Endodermal cell (in vitro differentiated cells): ENCODE measurements at regions not wholly inside any gene's neighbourhood (a gene's known extent, or its start where the extent isn't known, plus 50 kb on each side); places are given as distances from the start of the nearest gene placed in this dataset.

Experiments used
- DNase-seq: peaks from one replicate; pipeline ENCODE4 v3.0.0-alpha.2; 2017
- H3K27ac ChIP-seq: 2 replicates; pipeline ENCODE4 v1.5.1; 2013; ENCODE audit warnings: mild to moderate bottlenecking, low read depth, low read length, moderate library complexity
- H3K27me3 ChIP-seq: 2 replicates; pipeline ENCODE4 v1.6.1; 2013; ENCODE audit warnings: mild to moderate bottlenecking, low read length, moderate library complexity; ENCODE audit not compliant: insufficient read depth, control insufficient read depth, poor library complexity, severe bottlenecking
- H3K36me3 ChIP-seq: 2 replicates; pipeline ENCODE4 v1.7.0; 2013; ENCODE audit warnings: mild to moderate bottlenecking, low read length, moderate library complexity; ENCODE audit not compliant: control insufficient read depth, insufficient read depth
- H3K4me1 ChIP-seq: one replicate; pipeline ENCODE4 v1.7.0; 2013; ENCODE audit warnings: low read length; ENCODE audit not compliant: control insufficient read depth, insufficient read depth
- H3K4me3 ChIP-seq: 2 replicates; pipeline ENCODE4 v1.5.1; 2013; ENCODE audit warnings: mild to moderate bottlenecking, low read length, moderate library complexity
- H3K9ac ChIP-seq: 2 replicates; pipeline ENCODE4 v1.6.1; 2013; ENCODE audit warnings: mild to moderate bottlenecking, low read length, moderate library complexity; ENCODE audit not compliant: poor library complexity, severe bottlenecking; ENCODE audit errors: extremely low read depth
- H3K9me3 ChIP-seq: 2 replicates; pipeline ENCODE4 v1.6.1; 2013; ENCODE audit warnings: mild to moderate bottlenecking, low read length, moderate library complexity; ENCODE audit not compliant: control insufficient read depth
- H3K27ac Mint-ChIP-seq: 2 replicates; pipeline ENCODE4 v1.8.0; 2020; ENCODE audit warnings: mixed read lengths
- H3K27me3 Mint-ChIP-seq: 2 replicates; pipeline ENCODE4 v1.8.0; 2021; ENCODE audit warnings: mild to moderate bottlenecking, mixed read lengths; ENCODE audit not compliant: insufficient read depth
- H3K36me3 Mint-ChIP-seq: 2 replicates; pipeline ENCODE4 v1.8.0; 2020; ENCODE audit warnings: low read depth, mixed read lengths
- H3K4me1 Mint-ChIP-seq: 2 replicates; pipeline ENCODE4 v1.8.0; 2020; ENCODE audit warnings: mixed read lengths
- H3K4me3 Mint-ChIP-seq: 2 replicates; pipeline ENCODE4 v1.8.0; 2020; ENCODE audit warnings: mild to moderate bottlenecking, moderate library complexity, mixed read lengths
- H3K9me3 Mint-ChIP-seq: 2 replicates; pipeline ENCODE4 v1.8.0; 2020; ENCODE audit warnings: mild to moderate bottlenecking, mixed read lengths
- WGBS, 2 experiments: methylation state at CpG; one replicate each; pipeline versions ENCODE4 v1.1.5 to v1.1.7; 2013; ENCODE audit warnings: missing lambda C conversion rate in 2 of 2, mixed read lengths in 1 of 2; ENCODE audit not compliant: insufficient coverage in 1 of 2, insufficient read length in 1 of 2; 5-methylcytosine and 5-hydroxymethylcytosine counted together
- TF ChIP-seq, protein P1 (sequence below): fragments of 200-600 bp; sonication (generic); conservative IDR thresholded peaks from 2 replicates; pipeline ENCODE4 v1.5.0; 2021; ENCODE audit warnings: antibody characterized with exemption, mild to moderate bottlenecking

DNA sequence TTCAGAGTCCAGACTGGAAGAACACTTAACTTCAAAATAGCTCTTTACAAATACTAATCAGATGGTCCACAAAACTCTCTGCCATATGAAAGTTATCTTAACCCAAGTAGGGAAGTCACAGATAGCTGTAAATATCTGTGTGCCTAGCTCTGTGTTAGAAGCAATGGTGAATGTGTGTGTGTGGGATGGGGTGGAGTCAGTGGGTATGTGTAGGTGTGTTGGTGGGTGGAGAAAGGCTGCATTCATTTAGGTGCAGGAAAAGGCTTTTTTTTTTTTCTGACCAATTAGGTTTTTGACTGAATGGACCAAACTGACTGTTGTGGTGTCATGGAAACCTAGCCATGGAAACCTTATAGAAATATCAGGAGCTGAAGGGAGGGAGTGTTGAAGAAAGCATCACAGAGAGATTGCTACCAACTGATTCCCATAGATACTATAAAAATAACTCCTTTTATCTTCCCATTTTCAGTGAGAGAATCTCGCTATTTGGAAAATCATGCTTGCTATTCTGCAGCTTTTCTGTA is 156.2 kb upstream of the NR3C1 start:
- Mint-ChIP-seq H3K27ac (no peak overlapping the region), H3K4me1 (peaks cover 12% of the 10 kb centered on the region), H3K27me3 (no peaks in the 10 kb centered on the region), H3K4me3 (no peak overlapping the region), H3K9me3 (no peaks in the 10 kb centered on the region), H3K36me3 (no peaks in the 10 kb centered on the region)
- H3K9ac ChIP-seq = no peak overlapping the region
- H3K4me1 ChIP-seq = no peaks in the 10 kb centered on the region
- WGBS, 2 experiments = 100% methylated on average over 1 of the region's 1 CpG
- DNase-seq = no peak
- TF ChIP-seq, protein P1, sequence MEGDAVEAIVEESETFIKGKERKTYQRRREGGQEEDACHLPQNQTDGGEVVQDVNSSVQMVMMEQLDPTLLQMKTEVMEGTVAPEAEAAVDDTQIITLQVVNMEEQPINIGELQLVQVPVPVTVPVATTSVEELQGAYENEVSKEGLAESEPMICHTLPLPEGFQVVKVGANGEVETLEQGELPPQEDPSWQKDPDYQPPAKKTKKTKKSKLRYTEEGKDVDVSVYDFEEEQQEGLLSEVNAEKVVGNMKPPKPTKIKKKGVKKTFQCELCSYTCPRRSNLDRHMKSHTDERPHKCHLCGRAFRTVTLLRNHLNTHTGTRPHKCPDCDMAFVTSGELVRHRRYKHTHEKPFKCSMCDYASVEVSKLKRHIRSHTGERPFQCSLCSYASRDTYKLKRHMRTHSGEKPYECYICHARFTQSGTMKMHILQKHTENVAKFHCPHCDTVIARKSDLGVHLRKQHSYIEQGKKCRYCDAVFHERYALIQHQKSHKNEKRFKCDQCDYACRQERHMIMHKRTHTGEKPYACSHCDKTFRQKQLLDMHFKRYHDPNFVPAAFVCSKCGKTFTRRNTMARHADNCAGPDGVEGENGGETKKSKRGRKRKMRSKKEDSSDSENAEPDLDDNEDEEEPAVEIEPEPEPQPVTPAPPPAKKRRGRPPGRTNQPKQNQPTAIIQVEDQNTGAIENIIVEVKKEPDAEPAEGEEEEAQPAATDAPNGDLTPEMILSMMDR = no peak
- H3K36me3 ChIP-seq = no peaks in the 10 kb centered on the region
- H3K27me3 ChIP-seq = no peaks in the 10 kb centered on the region
- no peaks in the 10 kb centered on the region for H3K9me3 ChIP-seq
- no peak overlapping the region for H3K4me3 ChIP-seq
- no peak overlapping the region for H3K27ac ChIP-seq

DNA sequence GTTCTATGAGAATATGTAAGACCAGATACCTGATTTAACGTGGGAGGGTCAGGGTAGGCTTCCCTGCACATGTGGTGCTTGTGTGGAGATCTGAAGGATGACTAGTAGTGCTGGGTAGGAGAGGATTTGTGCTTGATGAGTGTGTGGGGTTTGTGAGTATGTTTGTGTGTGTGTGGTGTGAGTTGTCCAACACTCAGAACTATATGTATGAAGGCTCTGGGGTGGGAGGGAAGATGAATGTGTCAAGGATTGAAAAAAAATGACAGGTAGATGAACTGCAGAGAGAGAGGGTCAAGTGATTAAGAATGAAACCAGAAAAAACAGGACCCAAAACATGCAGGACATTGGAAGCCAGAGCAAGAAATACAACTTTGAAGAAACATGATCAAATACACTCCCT is 154.6 kb upstream of the NR3C1 start:
- TF ChIP-seq, protein P1 = no peak
- 60 to 96% methylated on average over 1 of the region's 1 CpG for WGBS, 2 experiments
- Mint-ChIP-seq H3K4me3 (no peak overlapping the region), H3K27ac (no peak overlapping the region), H3K36me3 (no peaks in the 10 kb centered on the region), H3K4me1 (peaks cover 12% of the 10 kb centered on the region), H3K9me3 (no peaks in the 10 kb centered on the region), H3K27me3 (no peaks in the 10 kb centered on the region)
- Histone ChIP-seq H3K9me3 (no peaks in the 10 kb centered on the region), H3K9ac (no peak overlapping the region), H3K4me1 (no peaks in the 10 kb centered on the region), H3K4me3 (no peak overlapping the region), H3K27ac (no peak overlapping the region), H3K36me3 (no peaks in the 10 kb centered on the region), H3K27me3 (no peaks in the 10 kb centered on the region)
- no peak for DNase-seq

DNA sequence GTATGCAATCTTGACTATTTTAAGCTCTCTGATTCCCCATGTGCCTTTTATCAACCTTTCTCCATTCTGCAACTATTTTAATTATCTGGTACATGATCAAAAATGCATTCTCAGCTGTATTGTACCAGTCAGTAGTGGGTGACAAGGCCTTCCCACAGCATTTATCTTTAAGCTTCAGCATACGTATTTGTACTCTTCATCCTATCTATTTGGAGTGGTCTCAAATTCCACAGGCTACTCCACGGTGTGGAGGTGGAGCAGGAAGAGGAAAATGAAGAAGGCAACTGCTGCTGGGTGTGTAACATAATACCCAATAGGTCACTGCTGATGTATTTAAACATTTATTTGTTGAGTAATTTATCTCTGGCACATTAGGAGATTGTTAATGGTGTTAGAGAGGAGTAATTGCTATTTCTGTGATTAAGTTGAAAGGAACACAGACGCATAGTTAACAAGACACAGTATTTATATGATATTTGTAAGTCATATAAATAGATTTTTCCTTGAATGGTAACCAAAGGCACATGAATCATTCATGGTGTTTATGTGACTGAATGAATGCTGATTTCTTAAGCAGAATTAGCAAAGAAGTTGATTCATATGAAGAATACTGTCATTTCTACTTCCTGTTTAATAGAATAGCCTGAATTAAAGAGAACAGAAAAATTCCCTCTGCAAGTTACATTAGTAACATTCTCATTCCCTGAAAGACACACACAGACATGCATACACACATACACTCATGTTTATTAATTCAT is 153.8 kb upstream of the NR3C1 start:
- WGBS, 2 experiments = 84 to 100% methylated on average over 1 to 3 of the region's 3 CpGs
- H3K4me1 ChIP-seq = no peaks in the 10 kb centered on the region
- no peaks in the 10 kb centered on the region for H3K9me3 ChIP-seq
- no peaks in the 10 kb centered on the region for H3K36me3 Mint-ChIP-seq
- no peak overlapping the region for H3K27ac ChIP-seq
- H3K36me3 ChIP-seq = no peaks in the 10 kb centered on the region
- no peak overlapping the region for H3K9ac ChIP-seq
- no peak for DNase-seq
- H3K27me3 Mint-ChIP-seq = no peaks in the 10 kb centered on the region
- H3K27me3 ChIP-seq = no peaks in the 10 kb centered on the region
- no peaks in the 10 kb centered on the region for H3K9me3 Mint-ChIP-seq
- TF ChIP-seq, protein P1 = no peak
- H3K27ac Mint-ChIP-seq = no peak overlapping the region
- H3K4me3 ChIP-seq = no peak overlapping the region
- no peak overlapping the region for H3K4me3 Mint-ChIP-seq
- H3K4me1 Mint-ChIP-seq = peaks cover 8% of the 10 kb centered on the region
